Tibial nerve (tissue), 4 donors: ENCODE measurements at regions not wholly inside any gene's neighbourhood (a gene's known extent, or its start where the extent isn't known, plus 50 kb on each side); places are given as distances from the start of the nearest gene placed in this dataset.

Experiments used
- EP300 ChIP-seq, 2 donors: sonication (generic); formaldehyde crosslinking; IDR thresholded peaks; one replicate each; pipeline ENCODE4 v1.6.1; 2017; ENCODE audit warnings: antibody characterized with exemption in 2 of 2, mild to moderate bottlenecking in 1 of 2
- POLR2A ChIP-seq, 2 donors: fragments of 450-650 bp; IDR thresholded peaks; one replicate each; pipeline ENCODE4 v1.6.1; 2017; ENCODE audit warnings: antibody characterized with exemption in 2 of 2, mild to moderate bottlenecking in 2 of 2, moderate library complexity in 2 of 2
- TF ChIP-seq, protein P1 (sequence below), 5 experiments: fragments of 200-600 bp in 3 of 5; fragments of 450-650 bp in 2 of 5; sonication (generic) in 3 of 5; IDR thresholded peaks; one replicate each; pipeline ENCODE4 v1.5.1; 2016 to 2019; ENCODE audit warnings: antibody characterized with exemption in 5 of 5, mild to moderate bottlenecking in 3 of 5, moderate library complexity in 2 of 5

GRCh38 chr4:117421706-117422105 lies 336.3 kb upstream of the TRAM1L1 start:
- TF ChIP-seq, protein P1, sequence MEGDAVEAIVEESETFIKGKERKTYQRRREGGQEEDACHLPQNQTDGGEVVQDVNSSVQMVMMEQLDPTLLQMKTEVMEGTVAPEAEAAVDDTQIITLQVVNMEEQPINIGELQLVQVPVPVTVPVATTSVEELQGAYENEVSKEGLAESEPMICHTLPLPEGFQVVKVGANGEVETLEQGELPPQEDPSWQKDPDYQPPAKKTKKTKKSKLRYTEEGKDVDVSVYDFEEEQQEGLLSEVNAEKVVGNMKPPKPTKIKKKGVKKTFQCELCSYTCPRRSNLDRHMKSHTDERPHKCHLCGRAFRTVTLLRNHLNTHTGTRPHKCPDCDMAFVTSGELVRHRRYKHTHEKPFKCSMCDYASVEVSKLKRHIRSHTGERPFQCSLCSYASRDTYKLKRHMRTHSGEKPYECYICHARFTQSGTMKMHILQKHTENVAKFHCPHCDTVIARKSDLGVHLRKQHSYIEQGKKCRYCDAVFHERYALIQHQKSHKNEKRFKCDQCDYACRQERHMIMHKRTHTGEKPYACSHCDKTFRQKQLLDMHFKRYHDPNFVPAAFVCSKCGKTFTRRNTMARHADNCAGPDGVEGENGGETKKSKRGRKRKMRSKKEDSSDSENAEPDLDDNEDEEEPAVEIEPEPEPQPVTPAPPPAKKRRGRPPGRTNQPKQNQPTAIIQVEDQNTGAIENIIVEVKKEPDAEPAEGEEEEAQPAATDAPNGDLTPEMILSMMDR (IDR thresholded peaks at IDR 0.05), result no peak
- no peak for TF ChIP-seq EP300 (IDR thresholded peaks at IDR 0.05)
- TF ChIP-seq POLR2A (IDR thresholded peaks at IDR 0.05), result no peak
